Keratinocyte (primary cell): ENCODE measurements at regions not wholly inside any gene's neighbourhood (a gene's known extent, or its start where the extent isn't known, plus 50 kb on each side); places are given as distances from the start of the nearest gene placed in this dataset.

Experiments
- DNase-seq: peaks from one replicate; pipeline ENCODE4 v3.0.0-alpha.2; 2011; ENCODE audit warnings: low read depth, missing footprints, low spot score
- FAIRE-seq: peaks from 2 replicates; lab custom pipeline; 2011; peaks lifted over from hg19 to GRCh38; lab: Jason Lieb, UNC
- H2AFZ ChIP-seq: 2 replicates; pipeline ENCODE4 v1.6.0; 2012; ENCODE audit warnings: low read length, control low read depth, inconsistent platforms; ENCODE audit not compliant: control insufficient read depth
- H3K27ac ChIP-seq: 2 replicates; pipeline ENCODE4 v1.5.1; 2011; ENCODE audit warnings: low read length; ENCODE audit not compliant: control insufficient read depth, insufficient read depth
- H3K27me3 ChIP-seq: 3 replicates; pipeline ENCODE4 v1.6.0; 2011; ENCODE audit warnings: low read length; ENCODE audit not compliant: control insufficient read depth, insufficient read depth; ENCODE audit errors: extremely low read depth
- H3K36me3 ChIP-seq, 2 experiments: 2 replicates in 1 of 2; 3 replicates in 1 of 2; pipeline ENCODE4 v1.5.1; 2011; ENCODE audit warnings: low read length in 2 of 2, mild to moderate bottlenecking in 1 of 2; ENCODE audit not compliant: control insufficient read depth in 2 of 2, insufficient read depth in 2 of 2; ENCODE audit errors: extremely low read depth in 1 of 2
- H3K4me1 ChIP-seq: 3 replicates; pipeline ENCODE4 v1.5.1; 2011; ENCODE audit warnings: low read length; ENCODE audit not compliant: control insufficient read depth, insufficient read depth; ENCODE audit errors: extremely low read depth
- H3K4me2 ChIP-seq: 3 replicates; pipeline ENCODE4 v1.6.0; 2011; ENCODE audit warnings: low read depth, low read length; ENCODE audit not compliant: control insufficient read depth, insufficient read depth; ENCODE audit errors: extremely low read depth
- H3K4me3 ChIP-seq, 3 experiments: fragments of 200-600 bp in 1 of 3; sonication (generic) in 1 of 3; 2 replicates in 2 of 3; 3 replicates in 1 of 3; pipeline ENCODE4 v1.5.1; 2011 to 2016; ENCODE audit warnings: low read length in 3 of 3, mild to moderate bottlenecking in 3 of 3, control low read depth in 2 of 3, inconsistent platforms in 1 of 3, low read depth in 1 of 3, mixed read lengths in 1 of 3, mixed run types in 1 of 3, moderate library complexity in 1 of 3; ENCODE audit not compliant: control insufficient read depth in 2 of 3, insufficient read depth in 2 of 3; ENCODE audit errors: extremely low read depth in 1 of 3
- H3K79me2 ChIP-seq: 2 replicates; pipeline ENCODE4 v1.6.0; 2012; ENCODE audit warnings: low read length; ENCODE audit not compliant: control insufficient read depth, insufficient read depth
- H3K9ac ChIP-seq: 3 replicates; pipeline ENCODE4 v1.6.0; 2011; ENCODE audit warnings: low read length; ENCODE audit not compliant: control insufficient read depth, insufficient read depth; ENCODE audit errors: extremely low read depth
- H3K9me1 ChIP-seq: 3 replicates; pipeline ENCODE4 v1.6.0; 2011; ENCODE audit warnings: low read length; ENCODE audit not compliant: control insufficient read depth, insufficient read depth; ENCODE audit errors: extremely low read depth
- H3K9me3 ChIP-seq: 2 replicates; pipeline ENCODE4 v1.5.1; 2012; ENCODE audit warnings: low read depth, low read length; ENCODE audit not compliant: control insufficient read depth
- H4K20me1 ChIP-seq: 3 replicates; pipeline ENCODE4 v1.6.0; 2011; ENCODE audit warnings: low read length; ENCODE audit not compliant: control insufficient read depth, insufficient read depth; ENCODE audit errors: extremely low read depth
- EZH2 ChIP-seq: IDR thresholded peaks from one replicate; pipeline ENCODE4 v1.6.1; 2012; ENCODE audit warnings: inconsistent platforms, mild to moderate bottlenecking, low read length, moderate library complexity
- dilution Hi-C: fragments of 300-500 bp; cut with MboI; formaldehyde crosslinking; loops from one replicate; pipeline ENCODE4 v1.7.0; 2020; ENCODE audit warnings: low sequenced_read_pairs; ENCODE audit not compliant: extremely low pct_ligation_motif_present
- TF ChIP-seq, protein P1 (sequence below), 3 experiments: IDR thresholded peaks in 1 of 3; conservative IDR thresholded peaks in 1 of 3; optimal IDR thresholded peaks in 1 of 3; 2 replicates in 2 of 3; 3 replicates in 1 of 3; pipeline versions ENCODE3 to v1.5.1; 2011; ENCODE audit warnings: low read length in 3 of 3, mild to moderate bottlenecking in 3 of 3, moderate library complexity in 2 of 3, control low read depth in 1 of 3, inconsistent platforms in 1 of 3; ENCODE audit not compliant: insufficient read depth in 2 of 3; ENCODE audit errors: extremely low read depth in 1 of 3

DNA sequence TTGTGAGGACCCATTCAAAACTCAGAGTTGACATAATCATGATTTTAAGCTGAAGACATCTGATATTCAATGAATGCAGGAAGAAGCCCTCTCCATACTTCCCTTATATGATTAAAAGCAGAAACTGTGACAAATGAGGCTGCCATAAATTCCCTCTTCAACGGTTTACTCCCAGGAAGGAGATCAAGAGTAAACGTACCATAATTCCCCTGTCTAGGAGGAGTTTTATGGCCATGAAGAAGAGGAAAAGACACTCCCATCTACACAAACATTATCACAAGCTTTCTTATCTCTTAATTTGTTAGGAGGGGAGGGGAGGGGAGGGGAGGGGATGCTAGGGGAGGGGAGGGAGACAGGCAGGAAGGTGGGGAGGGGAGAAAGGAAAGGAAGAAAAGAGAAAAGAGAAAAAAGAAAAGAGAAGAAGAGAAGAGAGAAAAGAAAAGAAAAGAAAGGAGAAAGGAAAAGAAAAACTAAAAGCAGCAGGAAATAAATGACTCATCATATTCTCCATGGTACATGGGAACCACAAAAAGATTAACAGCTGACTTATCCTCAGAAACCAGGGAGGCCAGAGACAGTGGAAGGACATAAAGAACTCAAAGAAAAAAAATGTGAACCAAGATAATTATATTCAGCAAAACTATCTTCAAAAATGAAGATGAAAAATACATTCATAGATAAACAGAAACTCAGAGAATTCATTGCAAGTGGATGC lies 121.6 kb downstream of the ALOX5 start:
- Histone ChIP-seq H3K36me3 (no peaks in the 10 kb centered on the region), H2AFZ (no peak overlapping the region), H3K79me2 (no peaks in the 10 kb centered on the region), H3K27ac (no peak overlapping the region), H3K4me3 (no peak overlapping the region), H3K9me1 (no peaks in the 10 kb centered on the region), H3K4me2 (no peak overlapping the region), H3K4me1 (no peaks in the 10 kb centered on the region), H3K9ac (no peak overlapping the region), H4K20me1 (no peaks in the 10 kb centered on the region), H3K9me3 (no peaks in the 10 kb centered on the region), H3K27me3 (no peaks in the 10 kb centered on the region)
- TF ChIP-seq EZH2 = no peak
- TF ChIP-seq, protein P1, sequence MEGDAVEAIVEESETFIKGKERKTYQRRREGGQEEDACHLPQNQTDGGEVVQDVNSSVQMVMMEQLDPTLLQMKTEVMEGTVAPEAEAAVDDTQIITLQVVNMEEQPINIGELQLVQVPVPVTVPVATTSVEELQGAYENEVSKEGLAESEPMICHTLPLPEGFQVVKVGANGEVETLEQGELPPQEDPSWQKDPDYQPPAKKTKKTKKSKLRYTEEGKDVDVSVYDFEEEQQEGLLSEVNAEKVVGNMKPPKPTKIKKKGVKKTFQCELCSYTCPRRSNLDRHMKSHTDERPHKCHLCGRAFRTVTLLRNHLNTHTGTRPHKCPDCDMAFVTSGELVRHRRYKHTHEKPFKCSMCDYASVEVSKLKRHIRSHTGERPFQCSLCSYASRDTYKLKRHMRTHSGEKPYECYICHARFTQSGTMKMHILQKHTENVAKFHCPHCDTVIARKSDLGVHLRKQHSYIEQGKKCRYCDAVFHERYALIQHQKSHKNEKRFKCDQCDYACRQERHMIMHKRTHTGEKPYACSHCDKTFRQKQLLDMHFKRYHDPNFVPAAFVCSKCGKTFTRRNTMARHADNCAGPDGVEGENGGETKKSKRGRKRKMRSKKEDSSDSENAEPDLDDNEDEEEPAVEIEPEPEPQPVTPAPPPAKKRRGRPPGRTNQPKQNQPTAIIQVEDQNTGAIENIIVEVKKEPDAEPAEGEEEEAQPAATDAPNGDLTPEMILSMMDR (optimal IDR thresholded peaks at IDR 0.05 in 1 of 3, IDR thresholded peaks at IDR 0.05 in 1 of 3, conservative IDR thresholded peaks at IDR 0.05 in 1 of 3; ENCODE audit: extremely low read depth in 1 of 3, insufficient read depth in 2 of 3, low read length in 3 of 3) = no peak
- DNase-seq (peak; percentile 13), FAIRE-seq (no peak)
- dilution Hi-C loops = no loop called here
